KOPT-K1 (cell line): ENCODE measurements at regions not wholly inside any gene's neighbourhood (a gene's known extent, or its start where the extent isn't known, plus 50 kb on each side); places are given as distances from the start of the nearest gene placed in this dataset.

Source experiments
- H3K27ac ChIP-seq: fragments of 200-600 bp; sonication (generic); 2 replicates; pipeline ENCODE4 v1.5.1; 2016; ENCODE audit warnings: antibody characterized with exemption, mild to moderate bottlenecking, low read depth, low read length; ENCODE audit not compliant: poor library complexity, severe bottlenecking
- H3K36me3 ChIP-seq: fragments of 200-600 bp; sonication (generic); 2 replicates; pipeline ENCODE4 v1.5.1; 2017; ENCODE audit warnings: antibody characterized with exemption, mild to moderate bottlenecking, low read length, moderate library complexity; ENCODE audit not compliant: insufficient read depth
- H3K9me3 ChIP-seq: fragments of 200-600 bp; sonication (generic); 2 replicates; pipeline ENCODE4 v1.5.1; 2017; ENCODE audit warnings: antibody characterized with exemption, low read length, mild to moderate bottlenecking; ENCODE audit not compliant: insufficient read depth, poor library complexity, severe bottlenecking

DNA sequence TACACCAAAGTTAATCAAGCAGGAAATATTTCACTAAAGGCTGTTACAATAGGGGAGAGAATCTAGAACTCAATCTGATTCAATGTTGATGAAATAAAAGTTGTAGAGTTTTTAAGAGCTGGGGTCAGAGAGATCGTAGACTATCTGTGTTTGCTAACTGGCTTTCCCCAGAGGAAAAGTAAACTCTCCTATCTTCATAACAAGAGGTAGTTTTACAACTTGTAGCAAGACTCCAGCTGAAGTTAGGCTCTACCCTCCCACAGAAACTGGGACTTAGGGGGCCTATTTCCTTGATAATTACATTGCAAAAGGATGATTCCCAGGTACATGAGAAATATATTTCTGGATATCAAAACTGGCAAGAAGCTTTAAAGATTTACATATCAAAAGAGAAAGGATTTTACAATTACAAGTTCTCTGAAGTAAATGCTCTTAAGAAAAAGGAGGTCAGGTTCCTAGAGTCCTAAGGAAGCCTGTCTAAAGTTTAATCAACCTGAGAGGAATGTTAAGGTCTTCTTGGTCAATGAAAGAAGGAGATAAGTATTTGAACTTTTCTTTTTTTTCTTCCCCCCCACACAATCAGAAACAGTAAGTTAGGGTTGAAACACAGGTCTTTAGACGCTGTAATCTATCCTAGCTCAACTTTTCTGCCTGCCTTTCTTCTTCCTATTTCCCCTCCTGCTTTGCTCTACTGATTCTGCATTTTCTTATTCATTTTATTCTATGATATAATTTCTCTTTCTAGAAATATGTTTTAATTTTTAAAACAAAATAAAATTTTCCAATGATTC lies 692.2 kb upstream of the LINC00305 start:
- no peaks in the 10 kb centered on the region for H3K36me3 ChIP-seq
- no peak overlapping the region for H3K27ac ChIP-seq
- H3K9me3 ChIP-seq: no peaks in the 10 kb centered on the region

GRCh38 chr18:64810354-64810753 lies 661.5 kb upstream of the LINC00305 start:
- Histone ChIP-seq H3K9me3 (no peaks in the 10 kb centered on the region), H3K36me3 (no peaks in the 10 kb centered on the region), H3K27ac (no peak overlapping the region)

DNA sequence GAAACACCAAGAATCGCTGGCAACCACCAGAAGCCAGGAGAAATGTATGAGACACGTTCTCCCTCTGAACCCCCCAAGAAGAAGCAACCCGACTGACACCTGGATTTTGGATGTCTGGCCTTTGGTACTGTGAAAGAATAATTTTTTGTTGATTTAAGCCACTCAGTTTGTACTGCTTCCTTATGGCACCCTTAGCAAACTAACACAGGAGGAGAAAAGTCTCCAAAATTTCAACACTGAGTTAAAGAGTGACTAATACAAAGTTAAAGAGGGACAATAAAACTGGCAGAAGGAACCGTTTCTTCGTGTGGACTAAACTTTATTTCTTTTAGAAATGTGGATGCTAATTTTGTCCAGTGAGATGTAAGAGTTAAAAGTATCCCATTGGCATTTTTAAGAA lies 660.9 kb upstream of the LINC00305 start:
- H3K36me3 ChIP-seq: no peaks in the 10 kb centered on the region
- H3K9me3 ChIP-seq: no peaks in the 10 kb centered on the region
- H3K27ac ChIP-seq: no peak overlapping the region

- Histone ChIP-seq H3K9me3 (no peaks in the 10 kb centered on the region), H3K27ac (no peak overlapping the region), H3K36me3 (no peaks in the 10 kb centered on the region)
These were observed 658.7 kb upstream of the LINC00305 start for GRCh38 chr18:64807560-64807959.

- no peak overlapping the region for H3K27ac ChIP-seq
- H3K36me3 ChIP-seq: no peaks in the 10 kb centered on the region
- H3K9me3 ChIP-seq: no peaks in the 10 kb centered on the region
These were observed 657.8 kb upstream of the LINC00305 start for GRCh38 chr18:64806691-64807090.

DNA sequence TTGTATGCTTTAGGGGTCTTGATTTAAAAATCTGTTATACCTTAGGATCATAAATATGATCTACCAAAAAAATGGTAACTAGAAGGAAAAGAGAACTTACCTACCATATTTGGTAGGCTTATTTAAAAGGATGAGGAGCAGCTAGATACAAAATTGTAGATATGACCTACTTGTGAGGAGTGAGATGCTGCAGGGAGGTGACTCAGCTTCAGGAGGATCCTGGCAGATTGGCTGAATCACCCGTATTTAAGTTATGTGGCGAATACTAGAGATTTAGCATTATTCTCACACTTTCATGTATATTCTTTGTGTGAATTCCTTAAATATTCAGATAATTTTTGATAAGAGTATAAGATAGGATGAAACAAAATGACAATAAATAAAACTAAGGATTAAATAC lies 657.3 kb upstream of the LINC00305 start:
- no peaks in the 10 kb centered on the region for H3K36me3 ChIP-seq
- H3K9me3 ChIP-seq: no peaks in the 10 kb centered on the region

DNA sequence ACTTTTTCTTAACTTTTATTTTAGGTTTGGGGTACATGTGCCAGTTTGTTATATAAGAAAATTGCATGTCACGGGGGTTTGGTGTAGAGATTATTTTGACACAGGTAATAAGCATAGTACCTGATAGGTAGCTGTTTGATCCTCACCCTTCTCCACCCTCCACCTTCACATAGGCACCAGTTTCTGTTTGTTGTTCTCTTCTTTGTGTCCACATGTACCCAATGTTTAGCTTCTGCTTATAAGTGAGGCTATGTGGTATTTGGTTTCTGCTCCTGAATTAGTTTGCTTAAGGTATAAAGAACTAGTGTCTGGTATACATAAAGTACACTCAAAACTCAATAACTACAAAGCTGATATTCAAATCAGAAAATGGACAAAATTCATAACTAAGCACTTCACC lies 654.6 kb upstream of the LINC00305 start:
- H3K36me3 ChIP-seq: no peaks in the 10 kb centered on the region
- H3K27ac ChIP-seq: no peak overlapping the region
- no peaks in the 10 kb centered on the region for H3K9me3 ChIP-seq

More for the DNA sequence above, 657.3 kb upstream of the LINC00305 start:
- no peak overlapping the region for H3K27ac ChIP-seq

DNA sequence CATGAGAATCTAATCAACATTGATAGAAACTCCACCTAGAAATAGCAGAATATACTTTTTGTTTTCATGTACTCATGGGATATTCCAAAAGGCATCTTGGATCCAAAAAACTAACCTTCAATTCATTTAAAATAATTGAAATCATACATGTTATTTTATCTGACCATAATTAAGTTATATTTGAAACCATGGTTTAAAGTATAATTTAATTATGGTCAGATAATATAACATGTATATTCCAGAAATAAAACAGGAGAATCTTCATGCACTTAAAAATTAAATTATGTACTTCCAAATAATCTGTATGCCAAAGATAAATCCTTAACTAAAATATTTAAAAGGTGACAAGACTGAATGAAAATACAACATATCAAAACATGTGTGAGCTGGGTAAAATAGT lies 651.3 kb upstream of the LINC00305 start:
- H3K9me3 ChIP-seq: no peaks in the 10 kb centered on the region
- no peak overlapping the region for H3K27ac ChIP-seq
- no peaks in the 10 kb centered on the region for H3K36me3 ChIP-seq

GRCh38 chr18:64799376-64799775 lies 650.5 kb upstream of the LINC00305 start:
- H3K27ac ChIP-seq: no peak overlapping the region
- no peaks in the 10 kb centered on the region for H3K36me3 ChIP-seq
- no peaks in the 10 kb centered on the region for H3K9me3 ChIP-seq

DNA sequence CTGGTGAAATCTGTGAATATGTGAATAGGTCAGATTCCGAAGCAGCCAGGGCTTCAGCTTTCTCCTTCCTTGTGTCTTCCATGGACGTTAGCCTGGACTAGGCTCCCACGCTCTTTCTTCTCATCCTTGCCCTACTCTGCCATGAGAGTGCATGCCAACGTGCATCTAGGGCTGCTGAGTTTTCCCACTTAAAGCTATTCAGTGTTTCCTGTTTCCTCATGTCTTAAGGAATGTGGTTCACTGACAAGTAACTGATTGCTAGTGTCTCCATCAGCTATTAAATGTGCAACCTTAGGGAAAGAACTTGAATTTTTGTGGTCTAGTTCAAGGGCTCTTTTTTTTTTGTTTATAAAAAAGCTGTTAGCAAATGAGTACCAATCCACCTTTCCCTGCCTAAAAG lies 642.3 kb upstream of the LINC00305 start:
- H3K27ac ChIP-seq: no peak overlapping the region
- H3K36me3 ChIP-seq: no peaks in the 10 kb centered on the region
- no peaks in the 10 kb centered on the region for H3K9me3 ChIP-seq

DNA sequence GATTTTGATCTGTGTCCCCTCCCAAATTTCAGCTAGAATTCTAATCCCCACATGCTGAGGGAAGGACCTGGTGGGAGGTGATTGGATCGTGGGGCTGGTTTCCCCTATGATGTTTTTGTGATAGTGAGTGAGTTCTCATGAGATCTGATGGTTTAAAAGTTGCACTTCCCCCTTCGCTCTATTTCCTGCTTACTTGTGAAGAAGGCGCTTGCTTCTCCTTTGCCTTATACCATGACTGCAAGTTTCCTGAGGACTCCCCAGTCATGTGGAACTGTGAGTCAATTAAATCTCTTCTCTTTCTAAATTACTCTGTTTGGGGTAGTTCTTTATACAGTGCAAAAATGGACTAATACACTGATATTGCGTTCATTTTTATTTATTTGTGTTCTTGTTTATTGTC lies 636.8 kb upstream of the LINC00305 start:
- no peaks in the 10 kb centered on the region for H3K9me3 ChIP-seq
- H3K27ac ChIP-seq: no peak overlapping the region
- no peaks in the 10 kb centered on the region for H3K36me3 ChIP-seq

DNA sequence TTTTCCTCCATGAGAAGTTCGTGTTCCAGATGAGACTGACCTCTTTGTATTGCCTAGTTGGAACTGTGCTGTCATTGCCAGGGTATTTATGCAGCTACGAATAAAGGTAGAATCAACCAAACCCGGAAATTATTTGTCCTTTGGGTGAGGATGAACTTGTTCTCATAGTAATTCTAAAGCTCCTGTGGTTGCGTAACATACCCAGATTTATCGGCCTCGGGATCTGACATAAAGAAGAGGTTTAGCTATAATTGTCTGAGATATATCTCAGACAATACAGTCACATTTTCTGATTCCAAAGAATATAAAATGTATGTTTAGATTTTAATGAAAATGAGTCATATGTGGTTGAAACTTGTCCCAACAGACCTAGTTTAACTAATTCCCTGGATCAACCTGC lies 628.7 kb upstream of the LINC00305 start:
- Histone ChIP-seq H3K36me3 (no peaks in the 10 kb centered on the region), H3K27ac (no peak overlapping the region), H3K9me3 (no peaks in the 10 kb centered on the region)

GRCh38 chr18:64765908-64766307 lies 617.0 kb upstream of the LINC00305 start:
- Histone ChIP-seq H3K27ac (no peak overlapping the region), H3K36me3 (no peaks in the 10 kb centered on the region), H3K9me3 (no peaks in the 10 kb centered on the region)

DNA sequence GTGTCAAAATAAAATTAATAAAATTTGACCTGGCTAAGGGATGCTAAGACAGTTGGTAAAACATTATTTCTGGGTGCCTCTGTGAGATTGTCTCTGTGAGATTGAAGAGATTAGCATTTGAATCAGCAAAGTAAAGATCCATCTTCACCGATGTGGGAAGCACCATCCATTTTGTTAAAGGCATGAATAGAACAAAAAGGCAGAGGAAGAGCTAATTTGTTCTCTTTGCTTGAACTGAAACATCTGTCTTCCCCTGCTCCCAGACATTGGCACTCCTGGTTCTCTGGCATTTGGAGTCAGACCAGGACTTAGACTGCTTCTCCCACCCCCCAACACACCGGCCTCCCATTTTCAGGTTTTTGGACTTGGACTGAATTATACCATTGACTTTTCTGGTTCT lies 603.8 kb upstream of the LINC00305 start:
- no peaks in the 10 kb centered on the region for H3K36me3 ChIP-seq
- no peaks in the 10 kb centered on the region for H3K9me3 ChIP-seq
- no peak overlapping the region for H3K27ac ChIP-seq

- Histone ChIP-seq H3K9me3 (no peaks in the 10 kb centered on the region), H3K36me3 (no peaks in the 10 kb centered on the region), H3K27ac (no peak overlapping the region)
These were observed 601.0 kb upstream of the LINC00305 start for GRCh38 chr18:64749884-64750283.

GRCh38 chr18:64747803-64748202 lies 598.9 kb upstream of the LINC00305 start:
- Histone ChIP-seq H3K36me3 (no peaks in the 10 kb centered on the region), H3K27ac (no peak overlapping the region), H3K9me3 (no peaks in the 10 kb centered on the region)
